Type B pancreatic cell (in vitro differentiated cells): ENCODE measurements at regions not wholly inside any gene's neighbourhood (a gene's known extent, or its start where the extent isn't known, plus 50 kb on each side); places are given as distances from the start of the nearest gene placed in this dataset.

Source experiments
- DNase-seq: peaks from one replicate; pipeline ENCODE4 v3.0.0; 2021; ENCODE audit warnings: mixed read lengths; ENCODE audit not compliant: unreplicated experiment; ENCODE audit errors: extremely low spot score
- H3K27ac Mint-ChIP-seq: 2 replicates; pipeline ENCODE4 v1.8.0; 2021; ENCODE audit warnings: mild to moderate bottlenecking, mixed read lengths
- H3K27me3 Mint-ChIP-seq: 2 replicates; pipeline ENCODE4 v1.8.0; 2021; ENCODE audit warnings: mixed read lengths
- H3K36me3 Mint-ChIP-seq: 2 replicates; pipeline ENCODE4 v1.8.0; 2021; ENCODE audit warnings: mixed read lengths
- H3K4me1 Mint-ChIP-seq: one replicate; pipeline ENCODE4 v1.8.0; 2021; ENCODE audit warnings: mixed read lengths; ENCODE audit not compliant: unreplicated experiment
- H3K4me3 Mint-ChIP-seq: 2 replicates; pipeline ENCODE4 v1.8.0; 2021; ENCODE audit warnings: mild to moderate bottlenecking, mixed read lengths
- H3K9me3 Mint-ChIP-seq: 2 replicates; pipeline ENCODE4 v1.8.0; 2021; ENCODE audit warnings: mixed read lengths
- TF ChIP-seq, protein P1 (sequence below): fragments of 200-600 bp; sonication (generic); conservative IDR thresholded peaks from 2 replicates; pipeline ENCODE4 v1.5.0; 2021; ENCODE audit warnings: antibody characterized with exemption, mild to moderate bottlenecking

DNA sequence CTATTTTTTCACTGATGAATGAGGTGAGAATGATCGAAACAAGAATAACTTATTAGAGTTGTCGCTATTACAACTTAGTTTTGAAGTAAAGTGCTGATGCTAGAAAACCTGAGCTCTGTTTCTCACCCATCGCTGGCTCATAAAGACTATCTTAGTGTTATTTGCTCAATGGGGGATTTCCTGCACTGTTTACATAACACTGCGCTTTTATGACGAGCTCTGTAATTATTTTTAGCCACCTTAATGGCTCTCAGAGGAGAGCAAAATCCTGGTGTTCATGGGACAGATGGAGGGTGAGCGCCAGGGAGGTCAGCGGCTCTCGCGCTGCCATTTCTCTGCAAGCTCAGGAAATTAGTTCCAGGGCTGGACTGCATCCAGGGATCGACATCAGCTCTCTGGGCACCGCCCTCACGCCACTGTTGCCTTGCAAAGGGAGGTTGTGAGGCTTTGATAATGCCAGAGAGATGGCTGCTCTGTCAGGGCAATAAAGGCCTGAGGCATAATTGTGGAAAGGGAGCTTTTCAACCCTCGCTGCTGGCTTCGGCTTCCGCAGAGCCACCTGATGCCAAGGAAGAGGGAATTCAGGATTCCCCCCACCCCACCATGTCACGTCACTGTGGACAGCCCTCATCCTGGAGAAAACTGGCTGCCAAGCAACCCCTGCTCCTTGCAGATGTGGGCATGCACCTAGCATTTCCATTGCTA is 72.0 kb downstream of the DACT2 start:
- Mint-ChIP-seq H3K9me3 (no peaks in the 10 kb centered on the region), H3K4me1 (peaks cover 36% of the 10 kb centered on the region), H3K4me3 (peak overlapping the region; percentile 19), H3K27me3 (peaks cover 3% of the 10 kb centered on the region), H3K36me3 (no peaks in the 10 kb centered on the region), H3K27ac (peak overlapping the region; percentile 77)
- no peak for DNase-seq
- TF ChIP-seq, protein P1, sequence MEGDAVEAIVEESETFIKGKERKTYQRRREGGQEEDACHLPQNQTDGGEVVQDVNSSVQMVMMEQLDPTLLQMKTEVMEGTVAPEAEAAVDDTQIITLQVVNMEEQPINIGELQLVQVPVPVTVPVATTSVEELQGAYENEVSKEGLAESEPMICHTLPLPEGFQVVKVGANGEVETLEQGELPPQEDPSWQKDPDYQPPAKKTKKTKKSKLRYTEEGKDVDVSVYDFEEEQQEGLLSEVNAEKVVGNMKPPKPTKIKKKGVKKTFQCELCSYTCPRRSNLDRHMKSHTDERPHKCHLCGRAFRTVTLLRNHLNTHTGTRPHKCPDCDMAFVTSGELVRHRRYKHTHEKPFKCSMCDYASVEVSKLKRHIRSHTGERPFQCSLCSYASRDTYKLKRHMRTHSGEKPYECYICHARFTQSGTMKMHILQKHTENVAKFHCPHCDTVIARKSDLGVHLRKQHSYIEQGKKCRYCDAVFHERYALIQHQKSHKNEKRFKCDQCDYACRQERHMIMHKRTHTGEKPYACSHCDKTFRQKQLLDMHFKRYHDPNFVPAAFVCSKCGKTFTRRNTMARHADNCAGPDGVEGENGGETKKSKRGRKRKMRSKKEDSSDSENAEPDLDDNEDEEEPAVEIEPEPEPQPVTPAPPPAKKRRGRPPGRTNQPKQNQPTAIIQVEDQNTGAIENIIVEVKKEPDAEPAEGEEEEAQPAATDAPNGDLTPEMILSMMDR, result no peak

DNA sequence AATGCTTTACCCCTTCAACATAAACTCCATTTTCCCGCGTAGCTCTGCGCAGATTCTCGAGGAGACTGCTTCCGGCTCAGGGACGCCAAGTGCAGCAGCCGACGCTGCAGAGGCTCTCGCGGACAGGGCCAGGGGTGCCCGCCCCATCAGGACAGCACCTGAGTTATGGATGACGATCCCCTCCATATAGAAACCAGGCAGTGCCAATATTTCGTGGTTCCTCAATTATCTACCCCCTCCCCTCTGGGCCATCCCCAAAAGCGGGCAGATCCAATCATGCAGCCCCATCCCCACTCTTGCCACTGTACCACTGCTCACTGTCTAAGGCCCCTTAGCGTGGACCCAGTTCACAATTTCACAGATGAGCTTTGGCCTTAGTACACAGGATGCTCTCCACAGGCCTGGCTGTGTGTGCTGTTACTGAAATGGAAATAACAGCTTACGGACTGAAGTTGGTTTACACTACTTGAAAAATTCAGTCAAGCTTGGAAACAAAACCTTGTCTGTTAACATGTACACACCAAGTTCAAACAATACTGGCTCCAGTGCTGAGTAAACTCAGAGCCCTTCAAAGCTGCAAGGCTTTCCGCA is 74.5 kb downstream of the DACT2 start:
- TF ChIP-seq, protein P1, result no peak
- DNase-seq, result no peak
- Mint-ChIP-seq H3K4me1 (peaks cover 44% of the 10 kb centered on the region), H3K27me3 (peaks cover 4% of the 10 kb centered on the region), H3K9me3 (no peaks in the 10 kb centered on the region), H3K36me3 (no peaks in the 10 kb centered on the region), H3K27ac (peak overlapping the region; percentile 39), H3K4me3 (no peak overlapping the region)

DNA sequence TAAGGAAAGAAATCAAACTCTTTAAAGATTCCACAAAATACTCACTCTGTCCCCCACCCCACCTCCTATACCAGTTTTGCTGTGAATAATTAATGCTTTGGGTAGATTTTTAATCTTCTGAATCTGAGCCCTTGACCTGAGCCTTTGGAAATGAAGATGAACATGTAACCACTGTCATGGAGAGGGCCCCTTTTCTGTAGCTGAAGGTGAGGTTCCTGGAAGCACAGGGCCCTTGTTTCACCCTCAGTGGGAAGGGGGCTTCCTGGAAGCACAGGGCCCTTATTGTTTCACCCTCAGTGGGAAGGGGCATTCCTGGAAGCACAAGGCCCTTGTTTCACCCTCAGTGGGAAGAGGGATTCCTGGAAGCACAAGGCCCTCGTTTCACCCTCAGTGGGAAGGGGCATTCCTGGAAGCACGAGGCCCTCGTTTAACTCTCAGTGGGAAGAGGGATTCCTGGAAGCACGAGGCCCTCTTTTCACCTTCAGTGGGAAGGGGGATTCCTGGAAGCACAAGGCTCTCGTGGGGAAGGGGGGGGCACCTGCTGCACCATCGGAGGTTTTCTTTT is 75.7 kb downstream of the DACT2 start:
- Mint-ChIP-seq H3K4me3 (no peak overlapping the region), H3K9me3 (no peaks in the 10 kb centered on the region), H3K27ac (peak overlapping the region; percentile 1), H3K36me3 (no peaks in the 10 kb centered on the region), H3K4me1 (peaks cover 41% of the 10 kb centered on the region), H3K27me3 (peaks cover 4% of the 10 kb centered on the region)
- TF ChIP-seq, protein P1, result no peak
- no peak for DNase-seq

DNA sequence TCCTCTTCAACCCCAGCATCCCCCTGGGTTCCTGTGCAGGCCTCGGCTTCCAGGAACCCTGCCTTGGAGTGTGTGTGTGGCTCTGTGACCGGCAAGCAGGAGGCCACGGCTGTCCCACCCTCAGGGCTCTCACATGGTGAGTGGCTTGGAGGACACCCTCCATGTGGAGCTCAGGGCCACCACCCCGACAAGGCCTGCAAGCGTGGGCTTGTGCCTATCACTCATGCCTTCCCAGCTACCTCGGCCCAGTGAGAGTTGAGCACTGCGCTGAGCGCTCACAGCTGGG is 76.7 kb downstream of the DACT2 start:
- TF ChIP-seq, protein P1, result no peak
- peak overlapping the region; percentile 1 for H3K27ac Mint-ChIP-seq
- H3K9me3 Mint-ChIP-seq, result no peaks in the 10 kb centered on the region
- H3K4me1 Mint-ChIP-seq, result peaks cover 33% of the 10 kb centered on the region
- no peaks in the 10 kb centered on the region for H3K36me3 Mint-ChIP-seq
- no peak overlapping the region for H3K4me3 Mint-ChIP-seq
- peaks cover 4% of the 10 kb centered on the region for H3K27me3 Mint-ChIP-seq
- no peak for DNase-seq

DNA sequence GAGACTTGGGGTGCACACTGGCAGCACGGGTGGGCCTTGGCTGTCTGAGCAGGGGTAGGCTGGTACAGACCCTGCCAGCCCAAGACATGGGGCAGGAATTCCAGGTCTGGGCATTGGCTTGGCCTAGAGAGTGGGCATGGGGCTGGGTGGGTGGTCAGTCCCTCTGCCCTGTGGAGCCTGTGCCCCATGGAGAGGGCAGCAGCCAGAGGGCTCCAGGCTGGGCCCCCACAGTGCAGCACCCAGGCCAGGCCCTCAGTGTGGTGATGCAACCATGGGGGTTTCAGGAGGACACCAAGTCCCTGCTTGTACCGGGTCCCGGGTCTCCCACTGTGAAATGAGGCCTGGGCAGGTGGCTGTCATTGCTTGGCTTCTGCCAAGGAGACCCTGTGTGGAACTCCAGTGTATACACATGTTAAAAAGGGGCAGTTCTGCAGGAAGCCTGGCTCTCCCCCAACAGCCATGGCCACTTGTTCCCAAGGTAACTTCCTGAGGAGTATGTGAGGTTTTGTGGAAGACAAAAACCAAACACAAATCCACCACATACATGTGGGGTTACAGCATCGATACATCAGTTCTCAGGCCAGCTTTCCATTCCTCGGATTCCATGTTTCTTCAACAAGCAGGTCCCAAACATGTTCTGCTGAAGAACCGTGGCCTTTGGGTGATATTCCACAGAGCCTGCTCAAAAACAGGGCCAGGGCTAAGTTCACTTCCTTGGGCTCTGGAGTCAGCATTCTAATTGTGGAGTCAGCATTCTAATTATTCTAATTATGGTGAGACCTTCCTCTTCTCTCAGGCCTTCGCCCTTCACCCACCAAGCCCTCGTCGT is 77.3 kb downstream of the DACT2 start:
- TF ChIP-seq, protein P1, result no peak
- peaks cover 4% of the 10 kb centered on the region for H3K27me3 Mint-ChIP-seq
- H3K4me1 Mint-ChIP-seq, result peaks cover 29% of the 10 kb centered on the region
- H3K36me3 Mint-ChIP-seq, result no peaks in the 10 kb centered on the region
- no peak overlapping the region for H3K4me3 Mint-ChIP-seq
- H3K9me3 Mint-ChIP-seq, result no peaks in the 10 kb centered on the region
- H3K27ac Mint-ChIP-seq, result no peak overlapping the region
- DNase-seq, result no peak
